A549 (cell line): ENCODE measurements at regions not wholly inside any gene's neighbourhood (a gene's known extent, or its start where the extent isn't known, plus 50 kb on each side); places are given as distances from the start of the nearest gene placed in this dataset.

Experiments used
- ATAC-seq, 2 experiments: fragments of 200-7000 bp in 1 of 2; fragments of >200 bp in 1 of 2; cut with Nextera tagmentation in 1 of 2; cut with Tn5 transposase in 1 of 2; 3 replicates each; pipeline versions ENCODE4 v1.8.0 to v1.9.1; 2018 to 2020; ENCODE audit warnings: mild to moderate bottlenecking in 1 of 2, moderate library complexity in 1 of 2
- CTCF ChIA-PET: fragments of 300-600 bp; sonication (Branson Sonifier 250); formaldehyde crosslinking; extraction: SDS; loops from one replicate; lab custom pipeline; 2021; ENCODE audit warnings: antibody characterized with exemption, inconsistent platforms; lab: Yijun Ruan, JAX
- POLR2A ChIA-PET: fragments of 350-600 bp; formaldehyde crosslinking; extraction: SDS; loops from one replicate; lab custom pipeline; 2021; ENCODE audit warnings: antibody characterized with exemption, inconsistent platforms; lab: Yijun Ruan, JAX
- DNase-seq, 2 experiments: peaks; one replicate each; pipeline versions ENCODE4 v3.0.0 to v3.0.0-alpha.2; 2011 to 2016; ENCODE audit warnings: low read depth in 1 of 2, low spot score in 1 of 2
- FAIRE-seq: peaks from 2 replicates; lab custom pipeline; 2011; peaks lifted over from hg19 to GRCh38; lab: Jason Lieb, UNC
- H3K27ac ChIP-seq, 2 experiments: fragments of >200 bp; sonication (Bioruptor Twin); formaldehyde crosslinking; 3 replicates each; pipeline ENCODE4 v1.5.1; 2016 to 2017
- H3K4me1 ChIP-seq: fragments of >200 bp; sonication (Bioruptor Twin); formaldehyde crosslinking; 3 replicates; pipeline ENCODE4 v1.6.1; 2016
- H3K4me2 ChIP-seq: fragments of >200 bp; sonication (Bioruptor Twin); formaldehyde crosslinking; 3 replicates; pipeline ENCODE4 v1.6.1; 2016
- H3K4me3 ChIP-seq: fragments of >200 bp; sonication (Bioruptor Twin); formaldehyde crosslinking; 3 replicates; pipeline ENCODE4 v1.5.1; 2016
- H3K9me3 ChIP-seq: fragments of >200 bp; sonication (Bioruptor Twin); formaldehyde crosslinking; 3 replicates; pipeline ENCODE4 v1.6.1; 2016
- CBX2 ChIP-seq: fragments of 200-600 bp; sonication (generic); IDR thresholded peaks from 2 replicates; pipeline ENCODE4 v1.6.1; 2016; ENCODE audit warnings: low read depth, mild to moderate bottlenecking, borderline replicate concordance
- CHD4 ChIP-seq: fragments of 200-600 bp; sonication (generic); IDR thresholded peaks from 2 replicates; pipeline ENCODE4 v1.6.1; 2016; ENCODE audit warnings: antibody characterized with exemption, mild to moderate bottlenecking, borderline replicate concordance
- EHMT2 ChIP-seq: fragments of 200-600 bp; sonication (generic); IDR thresholded peaks from 2 replicates; pipeline ENCODE4 v1.6.1; 2016; ENCODE audit warnings: antibody characterized with exemption, low read depth, mild to moderate bottlenecking, moderate library complexity
- EP300 ChIP-seq, 2 experiments: fragments of >200 bp; sonication (Bioruptor Twin); formaldehyde crosslinking; IDR thresholded peaks; 2 replicates in 1 of 2; 3 replicates in 1 of 2; pipeline ENCODE4 v1.6.1; 2016 to 2017
- ESRRA ChIP-seq: fragments of 150-350 bp; IDR thresholded peaks from 2 replicates; pipeline ENCODE4 v1.6.1; 2014; ENCODE audit warnings: mild to moderate bottlenecking, low read length, borderline replicate concordance
- FOSB ChIP-seq: fragments of 250-450 bp; sonication (Bioruptor Pico); IDR thresholded peaks from 2 replicates; pipeline ENCODE4 v1.5.0; 2020; ENCODE audit warnings: mild to moderate bottlenecking, moderate library complexity
- FOSL2 ChIP-seq, 2 experiments: fragments of 450-650 bp in 1 of 2; fragments of >200 bp in 1 of 2; sonication (Bioruptor Twin) in 1 of 2; formaldehyde crosslinking; IDR thresholded peaks; 2 replicates each; pipeline versions ENCODE4 v1.5.0 to v1.6.1; 2016 to 2020; ENCODE audit warnings: mild to moderate bottlenecking in 1 of 2, moderate library complexity in 1 of 2
- GATA3 ChIP-seq: IDR thresholded peaks from 2 replicates; pipeline ENCODE4 v1.6.1; 2012; ENCODE audit warnings: borderline replicate concordance
- HOXA7 ChIP-seq: fragments of 250-450 bp; sonication (Bioruptor Pico); IDR thresholded peaks from 2 replicates; pipeline ENCODE4 v1.5.0; 2020; ENCODE audit warnings: mild to moderate bottlenecking, moderate library complexity
- HOXB5 ChIP-seq: fragments of 250-450 bp; sonication (Bioruptor Pico); IDR thresholded peaks from 2 replicates; pipeline ENCODE4 v1.5.0; 2020; ENCODE audit warnings: mild to moderate bottlenecking, moderate library complexity
- JUNB ChIP-seq: fragments of >200 bp; sonication (Bioruptor Twin); formaldehyde crosslinking; IDR thresholded peaks from 2 replicates; pipeline ENCODE4 v1.6.1; 2016
- POLR2A ChIP-seq: IDR thresholded peaks from 2 replicates; pipeline ENCODE4 v1.6.1; 2012; ENCODE audit warnings: mild to moderate bottlenecking, low read length
- POLR2AphosphoS2 ChIP-seq: conservative IDR thresholded peaks from 2 replicates; pipeline ENCODE4 v1.6.1; 2012; ENCODE audit warnings: low read length, improper control_type of control experiment, inconsistent platforms
- RNF2 ChIP-seq: fragments of 200-600 bp; sonication (generic); IDR thresholded peaks from 2 replicates; pipeline ENCODE4 v1.6.1; 2016; ENCODE audit warnings: low read depth, mild to moderate bottlenecking, antibody characterized with exemption, moderate library complexity, borderline replicate concordance
- SMC3 ChIP-seq: fragments of >200 bp; sonication (Bioruptor Twin); formaldehyde crosslinking; IDR thresholded peaks from 3 replicates; pipeline ENCODE4 v1.6.1; 2018; ENCODE audit warnings: inconsistent platforms
- ZC3H11A ChIP-seq: fragments of 450-650 bp; IDR thresholded peaks from 2 replicates; pipeline ENCODE4 v1.6.1; 2014; ENCODE audit warnings: antibody characterized with exemption, mild to moderate bottlenecking
- ZFP36 ChIP-seq: fragments of 450-650 bp; IDR thresholded peaks from 2 replicates; pipeline ENCODE4 v1.6.1; 2014; ENCODE audit warnings: borderline replicate concordance; ENCODE audit not compliant: partially characterized antibody
- WGBS: methylation state at CpG from one replicate; pipeline ENCODE4 v1.1.6; 2017; ENCODE audit errors: missing lambda C conversion rate; 5-methylcytosine and 5-hydroxymethylcytosine counted together
- TF ChIP-seq, protein P1 (sequence below): IDR thresholded peaks from 2 replicates; pipeline ENCODE4 v1.6.1; 2012
- TF ChIP-seq, protein P2 (sequence below): IDR thresholded peaks from 2 replicates; pipeline ENCODE4 v1.6.1; 2012; ENCODE audit warnings: low read depth, borderline replicate concordance
- TF ChIP-seq, protein P3 (sequence below): fragments of >200 bp; sonication (Bioruptor Twin); formaldehyde crosslinking; IDR thresholded peaks from 3 replicates; pipeline ENCODE4 v1.5.1; 2016

DNA sequence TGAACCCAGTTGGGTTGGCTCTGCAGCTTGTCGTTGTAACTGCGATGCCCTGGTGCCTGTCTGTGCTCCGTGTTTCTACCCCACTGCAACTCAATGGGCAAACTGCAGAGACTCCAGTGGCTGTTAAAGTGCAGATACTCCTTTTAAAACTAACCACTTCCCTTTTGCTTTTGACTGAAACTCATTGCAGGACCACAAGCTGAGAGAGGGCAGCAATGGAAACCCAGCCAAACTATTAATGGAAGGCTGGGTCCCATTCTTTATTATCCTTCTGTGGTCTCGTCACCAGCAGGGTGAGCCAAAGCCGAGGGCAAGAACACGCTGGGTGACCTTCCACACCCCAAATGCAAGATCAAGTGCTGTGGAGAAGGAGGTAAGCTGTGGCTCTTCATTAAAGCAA lies 910.4 kb downstream of the VRK1 start:
- ATAC-seq (no peak), DNase-seq (no peak), FAIRE-seq (no peak)
- H3K9me3 ChIP-seq = no peaks in the 10 kb centered on the region
- H3K4me2 ChIP-seq = no peak overlapping the region
- POLR2A ChIA-PET = no interaction called here
- no peaks in the 10 kb centered on the region for H3K4me1 ChIP-seq
- 6% methylated on average over 6 of the region's 6 CpGs for WGBS
- no peak overlapping the region for H3K4me3 ChIP-seq
- H3K27ac ChIP-seq = no peak overlapping the region
- CTCF ChIA-PET = no interaction called here
- TF ChIP-seq EHMT2 = no peak
- no peak for TF ChIP-seq ZFP36

DNA sequence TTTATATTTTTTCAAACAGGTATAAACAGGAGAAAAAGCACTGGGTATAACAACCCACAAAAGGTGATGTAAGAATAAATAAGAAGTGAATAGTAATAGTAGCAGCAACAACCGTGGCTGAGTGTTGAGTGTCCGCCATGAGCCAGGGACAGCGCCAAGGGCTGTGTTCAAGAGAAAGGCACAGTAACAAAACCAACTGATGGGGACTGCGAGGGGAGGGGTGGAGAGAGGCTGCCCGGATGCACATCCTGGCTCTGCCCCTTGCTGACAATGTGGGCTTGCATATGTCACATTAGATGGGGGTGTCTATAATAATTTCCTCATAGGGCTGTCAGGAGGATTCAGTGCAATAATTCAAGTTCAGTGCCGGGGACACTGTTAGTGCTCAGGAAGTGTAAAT lies 912.4 kb downstream of the VRK1 start:
- CTCF ChIA-PET = interaction anchor here (1.0 kb wide), 1 partner anchor 10 kb away, joined by 3 read pairs; no protein-coding TSS in a partner anchor
- 22% methylated on average over 6 of the region's 6 CpGs for WGBS
- POLR2A ChIA-PET = no interaction called here
- FAIRE-seq (no peak), DNase-seq (no peak), ATAC-seq (no peak)
- TF ChIP-seq HOXA7 (CRISPR knock-in tag) (no peak), FOSB (CRISPR knock-in tag) (no peak), SMC3 (no peak), EP300 (IDR thresholded peaks at IDR 0.05) (no peak)
- TF ChIP-seq, protein P1, sequence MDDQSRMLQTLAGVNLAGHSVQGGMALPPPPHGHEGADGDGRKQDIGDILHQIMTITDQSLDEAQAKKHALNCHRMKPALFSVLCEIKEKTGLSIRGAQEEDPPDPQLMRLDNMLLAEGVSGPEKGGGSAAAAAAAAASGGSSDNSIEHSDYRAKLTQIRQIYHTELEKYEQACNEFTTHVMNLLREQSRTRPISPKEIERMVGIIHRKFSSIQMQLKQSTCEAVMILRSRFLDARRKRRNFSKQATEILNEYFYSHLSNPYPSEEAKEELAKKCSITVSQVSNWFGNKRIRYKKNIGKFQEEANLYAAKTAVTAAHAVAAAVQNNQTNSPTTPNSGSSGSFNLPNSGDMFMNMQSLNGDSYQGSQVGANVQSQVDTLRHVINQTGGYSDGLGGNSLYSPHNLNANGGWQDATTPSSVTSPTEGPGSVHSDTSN = no peak
- Histone ChIP-seq H3K4me2 (no peak overlapping the region), H3K9me3 (no peaks in the 10 kb centered on the region), H3K4me3 (no peak overlapping the region), H3K27ac (no peak overlapping the region), H3K4me1 (no peaks in the 10 kb centered on the region)

DNA sequence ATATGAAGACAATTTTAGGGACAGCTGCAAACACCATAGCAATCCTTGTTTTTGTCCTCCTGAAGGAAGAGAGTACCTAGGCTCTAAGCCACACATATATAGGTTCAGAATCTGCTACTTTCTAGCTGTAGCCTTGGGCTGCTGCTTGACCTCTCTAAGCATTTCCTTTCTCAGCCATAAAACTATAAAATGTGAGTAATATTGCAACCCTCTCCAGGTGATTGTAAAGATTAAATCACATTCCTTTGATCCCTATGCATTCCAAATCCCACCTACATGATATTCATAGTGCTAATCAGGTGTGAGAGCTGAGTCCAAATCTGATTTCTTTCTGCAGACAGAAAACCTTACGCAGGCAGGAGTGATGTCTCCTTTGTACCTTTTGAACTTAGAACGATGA lies 913.5 kb downstream of the VRK1 start:
- no peaks in the 10 kb centered on the region for H3K9me3 ChIP-seq
- 35% methylated on average over 2 of the region's 2 CpGs for WGBS
- no peaks in the 10 kb centered on the region for H3K4me1 ChIP-seq
- ChIA-PET CTCF (no interaction called here), POLR2A (no interaction called here)
- H3K27ac ChIP-seq = no peak overlapping the region
- DNase-seq = no peak
- no peak for FAIRE-seq
- no peak for TF ChIP-seq POLR2A
- no peak for TF ChIP-seq EP300 (IDR thresholded peaks at IDR 0.05)
- TF ChIP-seq, protein P1 = no peak
- TF ChIP-seq, protein P2, sequence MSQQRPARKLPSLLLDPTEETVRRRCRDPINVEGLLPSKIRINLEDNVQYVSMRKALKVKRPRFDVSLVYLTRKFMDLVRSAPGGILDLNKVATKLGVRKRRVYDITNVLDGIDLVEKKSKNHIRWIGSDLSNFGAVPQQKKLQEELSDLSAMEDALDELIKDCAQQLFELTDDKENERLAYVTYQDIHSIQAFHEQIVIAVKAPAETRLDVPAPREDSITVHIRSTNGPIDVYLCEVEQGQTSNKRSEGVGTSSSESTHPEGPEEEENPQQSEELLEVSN = no peak
- no peak for TF ChIP-seq FOSL2 (IDR thresholded peaks at IDR 0.05)
- no peak for TF ChIP-seq FOSL2 (CRISPR knock-in tag; IDR thresholded peaks at IDR 0.05)
- no peak for TF ChIP-seq FOSB (CRISPR knock-in tag)
- TF ChIP-seq ESRRA = no peak
- TF ChIP-seq GATA3 = no peak
- TF ChIP-seq CHD4 = no peak
- TF ChIP-seq, protein P3, sequence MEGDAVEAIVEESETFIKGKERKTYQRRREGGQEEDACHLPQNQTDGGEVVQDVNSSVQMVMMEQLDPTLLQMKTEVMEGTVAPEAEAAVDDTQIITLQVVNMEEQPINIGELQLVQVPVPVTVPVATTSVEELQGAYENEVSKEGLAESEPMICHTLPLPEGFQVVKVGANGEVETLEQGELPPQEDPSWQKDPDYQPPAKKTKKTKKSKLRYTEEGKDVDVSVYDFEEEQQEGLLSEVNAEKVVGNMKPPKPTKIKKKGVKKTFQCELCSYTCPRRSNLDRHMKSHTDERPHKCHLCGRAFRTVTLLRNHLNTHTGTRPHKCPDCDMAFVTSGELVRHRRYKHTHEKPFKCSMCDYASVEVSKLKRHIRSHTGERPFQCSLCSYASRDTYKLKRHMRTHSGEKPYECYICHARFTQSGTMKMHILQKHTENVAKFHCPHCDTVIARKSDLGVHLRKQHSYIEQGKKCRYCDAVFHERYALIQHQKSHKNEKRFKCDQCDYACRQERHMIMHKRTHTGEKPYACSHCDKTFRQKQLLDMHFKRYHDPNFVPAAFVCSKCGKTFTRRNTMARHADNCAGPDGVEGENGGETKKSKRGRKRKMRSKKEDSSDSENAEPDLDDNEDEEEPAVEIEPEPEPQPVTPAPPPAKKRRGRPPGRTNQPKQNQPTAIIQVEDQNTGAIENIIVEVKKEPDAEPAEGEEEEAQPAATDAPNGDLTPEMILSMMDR = no peak
- TF ChIP-seq CBX2 = no peak
- no peak for TF ChIP-seq RNF2
- no peak for TF ChIP-seq ZFP36
- TF ChIP-seq HOXB5 = no peak
- no peak for TF ChIP-seq POLR2AphosphoS2
- no peak for TF ChIP-seq JUNB
- no peak for TF ChIP-seq ZC3H11A
- no peak overlapping the region for H3K4me3 ChIP-seq
- no peak overlapping the region for H3K4me2 ChIP-seq
- ATAC-seq = no peak
